Inflammatory macrophage treated with lipopolysaccharide for 1 hour (primary cell): ENCODE measurements at regions not wholly inside any gene's neighbourhood (a gene's known extent, or its start where the extent isn't known, plus 50 kb on each side); places are given as distances from the start of the nearest gene placed in this dataset.

ENCODE experiments used
- DNase-seq, 2 donors: peaks; one replicate each; pipeline ENCODE4 v3.0.0-alpha.2; 2020 to 2022

GRCh38 chr22:44366372-44367300 lies 53.9 kb upstream of the SHISAL1 start:
- peak; percentile 8 to 18 for DNase-seq

DNA sequence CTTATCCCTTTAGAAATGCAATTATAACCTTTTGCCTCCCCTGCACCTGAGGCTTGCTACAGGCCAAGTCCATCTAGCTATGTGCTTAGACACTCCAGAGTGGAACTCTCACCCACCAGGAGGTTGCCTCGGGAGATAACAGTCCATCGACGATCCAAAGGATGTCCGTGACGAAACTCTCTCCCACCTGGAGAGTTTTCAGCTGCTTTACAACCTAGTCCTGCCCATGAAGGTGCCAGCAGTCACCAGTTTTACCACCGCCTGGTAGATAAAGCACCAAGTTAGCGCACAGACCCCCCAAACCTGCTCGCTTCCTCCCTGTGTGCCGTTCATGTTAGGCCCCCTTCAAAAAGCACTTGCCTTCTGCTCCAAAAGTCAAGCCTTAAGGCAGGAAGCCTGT lies 53.1 kb upstream of the SHISAL1 start:
- no peak for DNase-seq

DNA sequence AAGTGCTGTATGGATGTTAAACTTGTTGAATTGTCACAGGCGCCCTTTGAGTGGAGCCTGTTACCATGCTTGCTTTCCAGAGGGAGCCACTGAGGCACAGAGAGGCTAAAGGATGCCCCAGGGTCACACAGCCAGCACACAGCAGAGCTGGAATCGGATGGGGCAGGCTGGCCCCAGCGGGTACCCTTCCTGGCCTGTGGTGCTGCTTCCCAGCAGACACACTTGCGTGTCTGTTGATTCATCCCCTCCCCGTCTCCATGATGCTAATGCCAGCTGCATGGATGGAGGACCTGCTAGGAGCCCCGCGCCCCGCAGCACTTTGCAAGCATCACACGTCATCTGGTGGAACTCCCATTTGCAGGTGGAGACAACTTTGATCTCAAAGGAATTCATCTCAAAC lies 52.4 kb upstream of the SHISAL1 start:
- DNase-seq: no peak

- no peak for DNase-seq
Observed at GRCh38 chr22:44364751-44365130, 52.0 kb upstream of the SHISAL1 start.

DNA sequence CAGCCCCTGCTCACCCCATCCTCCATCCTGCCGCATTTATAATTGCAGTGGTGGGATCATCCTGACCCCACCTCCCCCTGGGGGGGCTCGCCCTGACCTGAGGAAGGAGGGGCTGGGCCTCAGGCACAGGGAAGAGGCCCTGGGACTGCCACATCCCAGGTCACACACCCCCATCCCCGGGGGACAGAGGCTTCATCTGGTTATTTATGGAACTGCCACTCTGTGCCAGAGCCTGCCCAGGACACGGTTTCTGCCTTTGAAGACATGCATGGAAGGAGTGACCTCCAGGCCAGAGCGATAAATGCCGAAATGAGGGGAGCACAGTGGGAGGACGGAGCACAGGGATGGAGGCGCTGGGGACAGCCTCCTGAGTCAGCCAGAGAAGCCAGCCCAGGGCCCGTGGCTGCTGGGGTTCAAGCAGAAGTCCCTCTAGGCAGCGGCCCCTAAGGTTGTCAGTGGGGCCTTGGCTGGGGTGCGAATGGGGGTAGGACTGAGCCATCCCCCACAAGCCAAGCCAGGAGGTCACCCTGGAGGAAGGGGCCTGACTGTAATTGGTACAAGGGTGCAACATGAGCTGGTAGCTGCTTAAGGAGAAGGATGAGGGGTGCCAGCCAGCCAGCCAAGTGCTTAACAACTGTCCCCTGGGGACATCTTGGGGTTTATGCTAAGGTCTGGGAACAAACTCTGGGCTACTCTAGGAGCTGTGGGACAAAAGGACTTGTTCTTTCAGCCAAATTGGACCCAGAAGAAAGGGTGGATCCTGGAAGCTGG lies 51.4 kb upstream of the SHISAL1 start:
- no peak for DNase-seq

- DNase-seq: no peak
Observed at GRCh38 chr22:44363013-44363979, 50.5 kb upstream of the SHISAL1 start.

DNA sequence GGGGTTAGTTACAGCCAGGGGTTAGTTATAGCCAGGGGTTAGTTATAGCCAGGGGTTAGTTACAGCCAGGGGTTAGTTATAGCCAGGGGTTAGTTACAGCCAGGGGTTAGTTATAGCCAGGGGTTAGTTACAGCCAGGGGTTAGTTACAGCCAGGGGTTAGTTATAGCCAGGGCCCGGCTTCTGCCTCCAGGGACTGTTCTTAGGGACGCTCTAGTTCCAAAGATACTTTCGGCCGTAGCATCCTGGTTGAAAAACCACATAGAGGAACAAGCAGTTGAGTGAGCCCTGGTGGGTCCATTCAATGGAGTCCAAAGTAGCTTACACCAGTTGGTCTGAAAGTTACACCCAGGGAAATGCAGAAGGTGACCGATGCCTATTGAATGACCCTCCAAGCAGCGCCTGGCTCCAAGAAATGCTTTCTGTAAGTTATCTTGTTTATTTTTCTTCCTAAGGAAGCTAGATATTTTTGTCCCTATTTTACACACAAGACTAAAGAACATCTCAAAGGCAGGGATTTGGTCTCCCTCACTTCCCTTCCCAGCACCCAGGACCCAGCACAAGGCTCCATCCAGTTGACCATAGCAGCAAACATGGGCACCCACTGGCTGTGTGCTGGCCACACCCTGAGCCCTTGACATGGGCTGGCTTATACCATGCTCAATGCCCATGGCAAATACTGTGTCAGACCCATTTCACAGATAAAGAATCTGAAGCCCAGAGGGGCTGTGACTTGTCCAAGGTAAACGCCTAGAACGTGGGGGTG lies 49.7 kb upstream of the SHISAL1 start:
- DNase-seq: no peak
